GM18507 (cell line): ENCODE measurements at regions not wholly inside any gene's neighbourhood (a gene's known extent, or its start where the extent isn't known, plus 50 kb on each side); places are given as distances from the start of the nearest gene placed in this dataset.

ENCODE experiments used
- DNase-seq: peaks from one replicate; pipeline ENCODE4 v3.0.0; 2011; ENCODE audit warnings: low read depth; ENCODE audit not compliant: insufficient read length; ENCODE audit errors: extremely low spot score
- FAIRE-seq: peaks from 2 replicates; lab custom pipeline; 2011; peaks lifted over from hg19 to GRCh38; lab: Jason Lieb, UNC

DNA sequence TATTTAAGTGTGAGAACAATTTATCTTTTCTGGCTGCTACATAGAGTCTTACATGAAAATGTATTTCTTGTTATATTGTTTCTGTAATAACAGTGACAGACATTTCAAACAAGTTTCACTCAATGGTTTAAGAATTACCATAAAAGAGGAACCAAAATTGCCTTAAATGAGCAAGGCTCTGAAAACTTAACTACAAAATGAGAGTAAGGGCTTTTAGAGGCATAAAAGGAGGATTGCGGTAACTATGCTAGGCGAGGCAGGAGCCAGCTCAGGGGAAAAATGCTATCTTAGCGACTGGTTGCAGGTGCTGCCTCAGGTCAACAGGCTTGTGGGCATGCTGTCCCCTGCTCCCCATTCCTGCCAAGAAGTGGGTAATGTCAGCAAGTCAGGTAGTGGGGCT, 81.7 kb upstream of the MSI2 start:
- FAIRE-seq (peak; percentile 82), DNase-seq (peak; percentile 22)

- no peak for FAIRE-seq
- no peak for DNase-seq
These were observed 77.5 kb upstream of the MSI2 start for GRCh38 chr17:57178839-57179238.

GRCh38 chr17:57182621-57183020, 73.7 kb upstream of the MSI2 start:
- DNase-seq: no peak

GRCh38 chr17:57186226-57187019, 69.9 kb upstream of the MSI2 start:
- DNase-seq (no peak), FAIRE-seq (no peak)

More at GRCh38 chr17:57182621-57183020, 73.7 kb upstream of the MSI2 start:
- no peak for FAIRE-seq

DNA sequence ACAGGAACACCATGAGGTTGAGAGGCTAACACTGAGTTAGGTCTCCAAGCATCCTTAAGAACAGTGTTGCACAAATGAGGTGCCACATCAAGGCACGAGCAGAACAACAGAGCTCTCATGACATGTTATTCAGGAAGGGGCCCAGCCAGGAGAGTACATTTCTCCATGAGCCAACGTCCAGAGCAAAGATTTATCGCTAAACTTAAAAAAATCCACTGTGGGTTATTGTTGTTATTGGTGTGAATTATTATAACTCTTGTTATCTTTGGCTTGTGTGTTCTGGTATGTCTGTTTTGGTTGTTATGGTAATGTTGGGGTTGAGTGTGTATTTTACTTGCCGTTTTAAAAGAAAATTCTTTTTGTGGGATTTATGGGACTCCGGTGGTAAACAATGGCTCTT, 68.9 kb upstream of the MSI2 start:
- no peak for DNase-seq
- FAIRE-seq: no peak

- FAIRE-seq (no peak), DNase-seq (no peak)
These were observed 60.4 kb upstream of the MSI2 start for GRCh38 chr17:57195785-57196460.

DNA sequence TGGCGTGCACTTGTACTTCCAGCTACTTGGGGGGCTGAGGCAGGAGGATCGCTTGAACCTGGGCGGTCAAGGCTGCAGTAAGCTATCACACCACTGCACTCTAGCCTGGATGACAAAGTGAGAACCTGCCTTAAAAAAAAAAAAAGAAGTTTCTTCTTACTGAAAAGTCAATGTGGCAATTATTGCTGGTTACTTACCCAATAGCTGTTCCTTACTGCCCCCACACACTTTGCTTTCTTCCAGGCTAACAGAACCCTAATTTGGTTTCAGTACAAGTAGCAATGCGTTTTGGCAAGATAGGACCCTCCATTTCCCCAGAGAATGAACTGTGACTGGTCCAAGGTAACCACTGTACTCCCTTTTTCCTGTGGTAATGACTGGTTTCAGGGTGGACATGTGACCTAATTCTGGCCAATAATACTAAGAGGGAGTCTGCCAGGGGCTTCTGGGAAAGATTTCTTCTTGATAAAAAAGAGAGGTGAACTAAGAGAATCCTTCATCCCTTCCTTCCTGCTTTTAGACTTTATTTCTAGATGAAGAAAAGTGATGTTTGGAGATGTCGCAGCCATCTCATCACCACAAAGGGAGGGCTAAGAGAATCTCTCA, 58.8 kb upstream of the MSI2 start:
- FAIRE-seq (no peak), DNase-seq (no peak)

DNA sequence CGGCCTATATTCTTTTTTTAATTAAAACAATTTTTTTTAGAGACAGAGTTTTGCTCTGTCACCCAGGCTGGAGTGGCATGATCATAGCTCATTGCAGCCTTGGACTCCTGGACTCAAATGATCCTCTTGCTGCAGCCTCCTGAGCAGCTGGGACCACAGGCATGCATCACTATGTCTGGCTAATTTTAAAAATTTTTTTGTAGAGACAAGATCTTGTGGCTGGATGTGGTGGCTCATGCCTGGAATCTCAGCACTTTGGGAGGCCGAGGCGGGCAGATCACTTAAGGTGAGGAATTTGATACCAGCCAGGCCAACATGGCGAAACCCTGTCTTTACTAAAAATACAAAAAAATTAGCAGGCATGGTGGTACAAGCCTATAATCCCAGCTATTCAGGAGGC, 54.8 kb upstream of the MSI2 start:
- no peak for FAIRE-seq
- no peak for DNase-seq

DNA sequence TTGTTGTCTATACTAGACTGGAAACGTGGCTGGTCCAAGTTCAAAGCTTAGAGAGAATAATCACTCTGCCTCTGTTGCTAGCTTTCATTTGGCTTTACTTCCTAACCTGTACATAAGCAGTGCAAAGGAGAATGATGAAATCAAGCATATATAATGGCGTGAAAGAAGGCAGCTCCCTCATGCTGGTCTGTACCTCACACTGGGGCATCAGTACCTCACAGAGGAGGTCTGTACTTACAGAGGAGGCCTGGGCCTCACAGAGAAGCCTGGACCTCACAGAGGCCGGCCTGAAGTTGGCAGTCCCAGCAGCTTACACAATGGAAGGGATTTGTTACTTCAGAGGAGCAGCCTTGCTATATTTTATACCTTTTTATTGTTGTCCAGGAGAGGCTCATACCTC, 53.3 kb upstream of the MSI2 start:
- no peak for DNase-seq
- FAIRE-seq: no peak
